HL-60 (cell line): ENCODE measurements at regions not wholly inside any gene's neighbourhood (a gene's known extent, or its start where the extent isn't known, plus 50 kb on each side); places are given as distances from the start of the nearest gene placed in this dataset.

Source experiments
- POLR2AphosphoS5 ChIP-seq: IDR thresholded peaks from 2 replicates; pipeline ENCODE4 v1.6.1; 2012; ENCODE audit warnings: low read depth
- TF ChIP-seq, protein P1 (sequence below): IDR thresholded peaks from one replicate; pipeline ENCODE4 v1.5.1; 2011; ENCODE audit warnings: low read length, control low read depth, inconsistent platforms; ENCODE audit not compliant: insufficient read depth

DNA sequence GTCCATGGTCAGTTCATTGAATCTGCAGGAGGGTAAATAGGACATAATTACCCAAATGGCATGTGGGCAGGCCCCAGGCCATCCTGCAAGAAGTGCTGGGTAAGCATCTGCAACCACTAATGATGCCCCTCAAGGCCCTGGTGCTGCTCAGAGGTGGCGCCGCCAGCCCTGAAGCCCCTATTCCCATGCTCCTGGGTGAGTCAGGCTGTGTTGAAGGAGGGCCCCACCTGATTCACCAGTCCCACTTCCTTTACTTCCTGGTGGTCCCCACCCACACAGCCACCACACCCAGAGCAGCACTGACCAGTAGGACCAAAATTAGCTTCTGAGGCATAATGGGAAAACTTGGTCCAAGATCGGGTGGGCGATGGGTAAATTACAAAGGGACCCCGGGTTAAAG lies 120.4 kb upstream of the SPRY4 start:
- TF ChIP-seq, protein P1, sequence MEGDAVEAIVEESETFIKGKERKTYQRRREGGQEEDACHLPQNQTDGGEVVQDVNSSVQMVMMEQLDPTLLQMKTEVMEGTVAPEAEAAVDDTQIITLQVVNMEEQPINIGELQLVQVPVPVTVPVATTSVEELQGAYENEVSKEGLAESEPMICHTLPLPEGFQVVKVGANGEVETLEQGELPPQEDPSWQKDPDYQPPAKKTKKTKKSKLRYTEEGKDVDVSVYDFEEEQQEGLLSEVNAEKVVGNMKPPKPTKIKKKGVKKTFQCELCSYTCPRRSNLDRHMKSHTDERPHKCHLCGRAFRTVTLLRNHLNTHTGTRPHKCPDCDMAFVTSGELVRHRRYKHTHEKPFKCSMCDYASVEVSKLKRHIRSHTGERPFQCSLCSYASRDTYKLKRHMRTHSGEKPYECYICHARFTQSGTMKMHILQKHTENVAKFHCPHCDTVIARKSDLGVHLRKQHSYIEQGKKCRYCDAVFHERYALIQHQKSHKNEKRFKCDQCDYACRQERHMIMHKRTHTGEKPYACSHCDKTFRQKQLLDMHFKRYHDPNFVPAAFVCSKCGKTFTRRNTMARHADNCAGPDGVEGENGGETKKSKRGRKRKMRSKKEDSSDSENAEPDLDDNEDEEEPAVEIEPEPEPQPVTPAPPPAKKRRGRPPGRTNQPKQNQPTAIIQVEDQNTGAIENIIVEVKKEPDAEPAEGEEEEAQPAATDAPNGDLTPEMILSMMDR = no peak
- no peak for TF ChIP-seq POLR2AphosphoS5
